IMR-90 (cell line): ENCODE measurements at regions not wholly inside any gene's neighbourhood (a gene's known extent, or its start where the extent isn't known, plus 50 kb on each side); places are given as distances from the start of the nearest gene placed in this dataset.

Source experiments
- ATAC-seq: fragments of 200-7000 bp; cut with Tn5 transposase; 2 replicates; pipeline ENCODE4 v1.9.1; 2020; ENCODE audit warnings: low read depth, mild to moderate bottlenecking, moderate library complexity
- BruUV-seq: library from RNA; stranded (reverse); fragments of 400-500 nt; replicated peaks from 2 replicates; lab custom pipeline; 2021; lab: Mats Ljungman, UMichigan
- CTCF ChIA-PET: fragments of 300-600 bp; formaldehyde crosslinking; extraction: SDS; loops from one replicate; lab custom pipeline; 2021; ENCODE audit warnings: antibody characterized with exemption; lab: Yijun Ruan, JAX
- POLR2A ChIA-PET: fragments of 300-600 bp; sonication (Branson Sonifier 250); formaldehyde crosslinking; loops from one replicate; lab custom pipeline; 2022; ENCODE audit warnings: antibody characterized with exemption; ENCODE audit not compliant: unreplicated experiment; lab: Charles Lee
- DNase-seq: peaks from one replicate; pipeline ENCODE4 v3.0.0; 2013
- H2AFZ ChIP-seq: replicated peaks from 2 replicates; pipeline ENCODE3; 2013; ENCODE audit warnings: low read length, mild to moderate bottlenecking; ENCODE audit not compliant: poor library complexity
- H2AK5ac ChIP-seq: 2 replicates; pipeline ENCODE4 v1.6.1; 2013; ENCODE audit warnings: low read depth, low read length, inconsistent platforms
- H2AK9ac ChIP-seq: replicated peaks from 2 replicates; pipeline ENCODE3; 2013; ENCODE audit warnings: mild to moderate bottlenecking, low read depth, low read length, moderate library complexity; ENCODE audit not compliant: poor library complexity
- H2BK120ac ChIP-seq: 2 replicates; pipeline ENCODE4 v1.6.1; 2013; ENCODE audit warnings: low read depth, low read length, inconsistent platforms
- H2BK15ac ChIP-seq: 3 replicates; pipeline ENCODE4 v1.6.1; 2013; ENCODE audit warnings: low read depth, low read length, inconsistent platforms
- H2BK20ac ChIP-seq: 2 replicates; pipeline ENCODE4 v1.6.1; 2013; ENCODE audit warnings: low read depth, mild to moderate bottlenecking, inconsistent platforms, low read length, moderate library complexity
- H2BK5ac ChIP-seq: 2 replicates; pipeline ENCODE4 v1.6.1; 2013; ENCODE audit warnings: mild to moderate bottlenecking, low read depth, low read length, inconsistent platforms; ENCODE audit not compliant: poor library complexity, severe bottlenecking
- H3K14ac ChIP-seq: replicated peaks from 2 replicates; pipeline ENCODE4 v1.6.1; 2013; ENCODE audit warnings: low read depth, low read length, inconsistent platforms
- H3K18ac ChIP-seq: 2 replicates; pipeline ENCODE4 v1.6.1; 2013; ENCODE audit warnings: low read depth, low read length, control low read depth
- H3K23ac ChIP-seq: 2 replicates; pipeline ENCODE4 v1.6.1; 2013; ENCODE audit warnings: low read depth, low read length, inconsistent platforms
- H3K27ac ChIP-seq: 2 replicates; pipeline ENCODE4 v1.5.1; 2013; ENCODE audit warnings: mild to moderate bottlenecking, control low read depth, low read length; ENCODE audit not compliant: insufficient read depth
- H3K27me3 ChIP-seq: 2 replicates; pipeline ENCODE4 v1.6.1; 2013; ENCODE audit warnings: low read length; ENCODE audit not compliant: control insufficient read depth, insufficient read depth
- H3K36me3 ChIP-seq: 2 replicates; pipeline ENCODE4 v1.6.1; 2013; ENCODE audit warnings: low read length, mixed read lengths; ENCODE audit not compliant: control insufficient read depth, insufficient read depth
- H3K4ac ChIP-seq: 2 replicates; pipeline ENCODE4 v1.6.1; 2013; ENCODE audit warnings: low read depth, low read length, inconsistent platforms
- H3K4me1 ChIP-seq: 2 replicates; pipeline ENCODE4 v1.6.1; 2013; ENCODE audit warnings: low read length, mixed read lengths; ENCODE audit not compliant: control insufficient read depth, insufficient read depth
- H3K4me2 ChIP-seq: 2 replicates; pipeline ENCODE4 v1.6.1; 2013; ENCODE audit warnings: low read depth, mild to moderate bottlenecking, control low read depth, low read length, moderate library complexity
- H3K4me3 ChIP-seq: 2 replicates; pipeline ENCODE4 v1.5.1; 2013; ENCODE audit warnings: low read depth, mild to moderate bottlenecking, control low read depth, low read length, moderate library complexity; ENCODE audit not compliant: insufficient read depth
- H3K56ac ChIP-seq: 2 replicates; pipeline ENCODE4 v1.6.1; 2013; ENCODE audit warnings: low read length, inconsistent platforms; ENCODE audit not compliant: insufficient read depth; ENCODE audit errors: extremely low read depth
- H3K79me1 ChIP-seq, 2 experiments: 2 replicates each; pipeline ENCODE4 v1.6.1; 2013; ENCODE audit warnings: low read length in 2 of 2, inconsistent platforms in 1 of 2, low read depth in 1 of 2
- H3K9ac ChIP-seq: 2 replicates; pipeline ENCODE4 v1.6.1; 2013; ENCODE audit warnings: low read depth, low read length, control low read depth
- H3K9me1 ChIP-seq: 2 replicates; pipeline ENCODE4 v1.6.1; 2013; ENCODE audit warnings: low read length, inconsistent platforms; ENCODE audit not compliant: insufficient read depth
- H3K9me3 ChIP-seq: 2 replicates; pipeline ENCODE4 v1.6.1; 2013; ENCODE audit warnings: low read length; ENCODE audit not compliant: control insufficient read depth, insufficient read depth
- H4K20me1 ChIP-seq: 2 replicates; pipeline ENCODE4 v1.6.1; 2013; ENCODE audit warnings: low read length, inconsistent platforms; ENCODE audit not compliant: insufficient read depth
- H4K5ac ChIP-seq: 2 replicates; pipeline ENCODE4 v1.6.1; 2013; ENCODE audit warnings: mild to moderate bottlenecking, low read depth, low read length, control low read depth
- H4K8ac ChIP-seq, 2 experiments: 2 replicates each; pipeline ENCODE4 v1.6.1; 2013; ENCODE audit warnings: low read depth in 2 of 2, low read length in 2 of 2, control low read depth in 1 of 2, inconsistent platforms in 1 of 2
- H4K91ac ChIP-seq: 2 replicates; pipeline ENCODE4 v1.6.1; 2013; ENCODE audit warnings: low read depth, low read length, inconsistent platforms; ENCODE audit not compliant: insufficient read depth
- BHLHE40 ChIP-seq: fragments of 150-350 bp; IDR thresholded peaks from 2 replicates; pipeline ENCODE4 v1.6.1; 2016; ENCODE audit warnings: mild to moderate bottlenecking, low read depth, low read length
- CEBPB ChIP-seq: IDR thresholded peaks from 2 replicates; pipeline ENCODE4 v1.6.1; 2012; ENCODE audit warnings: low read depth, low read length, improper control_type of control experiment
- FOS ChIP-seq: fragments of 150-350 bp; IDR thresholded peaks from 2 replicates; pipeline ENCODE4 v1.6.1; 2016; ENCODE audit warnings: low read depth, low read length
- MAFK ChIP-seq: IDR thresholded peaks from 2 replicates; pipeline ENCODE4 v1.6.1; 2012; ENCODE audit warnings: low read depth, low read length, improper control_type of control experiment
- MAZ ChIP-seq: IDR thresholded peaks from 2 replicates; pipeline ENCODE4 v1.6.1; 2012; ENCODE audit warnings: low read depth, mild to moderate bottlenecking, low read length, improper control_type of control experiment, moderate library complexity, borderline replicate concordance
- MXI1 ChIP-seq: IDR thresholded peaks from 2 replicates; pipeline ENCODE4 v1.6.1; 2012; ENCODE audit warnings: low read depth, mild to moderate bottlenecking, low read length, moderate library complexity, borderline replicate concordance
- POLR2A ChIP-seq: IDR thresholded peaks from 2 replicates; pipeline ENCODE4 v1.6.1; 2012; ENCODE audit warnings: mild to moderate bottlenecking, low read depth, low read length
- RFX5 ChIP-seq: IDR thresholded peaks from 2 replicates; pipeline ENCODE4 v1.8.0; 2012; ENCODE audit warnings: low read depth, mild to moderate bottlenecking, low read length, moderate library complexity
- WGBS, 2 experiments: methylation state at CpG; one replicate each; pipeline versions ENCODE4 v1.1.5 to v1.1.7; 2013; ENCODE audit warnings: missing lambda C conversion rate in 2 of 2; ENCODE audit not compliant: insufficient read length in 1 of 2; ENCODE audit errors: extremely low coverage in 2 of 2; 5-methylcytosine and 5-hydroxymethylcytosine counted together
- dilution Hi-C: fragments of 300-500 bp; cut with HindIII; formaldehyde crosslinking; loops from one replicate; pipeline ENCODE4 v1.14.3; 2018; ENCODE audit warnings: low sequenced_read_pairs; ENCODE audit not compliant: unreplicated experiment
- in situ Hi-C: fragments of 300-500 bp; cut with MboI; formaldehyde crosslinking; loops from 3 replicates; pipeline ENCODE4 v1.14.3; 2019; ENCODE audit warnings: low sequenced_read_pairs, inconsistent platforms, mixed read lengths
- intact Hi-C: fragments of 100-400 bp; cut with micrococcal nuclease; formaldehyde crosslinking; loops from 2 replicates; pipeline ENCODE4 v1.10.0; 2022
- TF ChIP-seq, protein P1 (sequence below): fragments of 150-350 bp; IDR thresholded peaks from 2 replicates; pipeline ENCODE4 v1.6.1; 2016; ENCODE audit warnings: low read depth, mild to moderate bottlenecking, low read length, moderate library complexity, borderline replicate concordance
- TF ChIP-seq, protein P2 (sequence below): fragments of 150-350 bp; IDR thresholded peaks from 2 replicates; pipeline ENCODE4 v1.6.1; 2017; ENCODE audit warnings: mild to moderate bottlenecking, antibody characterized with exemption, low read length, low read depth

DNA sequence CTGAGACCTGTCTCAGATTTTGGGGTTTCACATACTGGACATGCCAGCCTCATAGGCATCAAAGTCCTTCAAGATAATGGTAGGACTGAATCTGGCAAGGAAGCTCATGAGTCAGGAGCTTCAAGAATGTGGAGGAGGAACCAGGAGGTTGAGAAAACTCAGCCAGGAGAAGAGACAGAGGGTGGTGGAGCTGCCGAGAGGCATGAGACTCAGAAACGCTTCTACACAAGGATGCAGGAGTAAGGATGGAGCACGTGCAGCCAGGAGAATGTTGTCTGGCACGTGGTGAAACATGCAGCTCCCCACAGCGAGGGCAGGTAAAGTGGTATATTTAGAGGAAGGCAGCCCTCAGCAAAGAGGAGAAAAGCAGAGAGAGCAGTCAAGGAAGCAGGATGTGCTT lies 148.7 kb upstream of the ISX start:
- no peak overlapping the region for H3K23ac ChIP-seq
- no peaks in the 10 kb centered on the region for H3K27me3 ChIP-seq
- H3K14ac ChIP-seq, result no peak overlapping the region
- TF ChIP-seq, protein P1, sequence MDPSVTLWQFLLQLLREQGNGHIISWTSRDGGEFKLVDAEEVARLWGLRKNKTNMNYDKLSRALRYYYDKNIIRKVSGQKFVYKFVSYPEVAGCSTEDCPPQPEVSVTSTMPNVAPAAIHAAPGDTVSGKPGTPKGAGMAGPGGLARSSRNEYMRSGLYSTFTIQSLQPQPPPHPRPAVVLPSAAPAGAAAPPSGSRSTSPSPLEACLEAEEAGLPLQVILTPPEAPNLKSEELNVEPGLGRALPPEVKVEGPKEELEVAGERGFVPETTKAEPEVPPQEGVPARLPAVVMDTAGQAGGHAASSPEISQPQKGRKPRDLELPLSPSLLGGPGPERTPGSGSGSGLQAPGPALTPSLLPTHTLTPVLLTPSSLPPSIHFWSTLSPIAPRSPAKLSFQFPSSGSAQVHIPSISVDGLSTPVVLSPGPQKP, result no peak
- no peak for TF ChIP-seq MAZ
- no peak for TF ChIP-seq MXI1
- no peak for TF ChIP-seq FOS
- TF ChIP-seq RFX5, result no peak
- TF ChIP-seq CEBPB, result no peak
- TF ChIP-seq POLR2A, result no peak
- TF ChIP-seq MAFK, result no peak
- TF ChIP-seq BHLHE40, result no peak
- TF ChIP-seq, protein P2, sequence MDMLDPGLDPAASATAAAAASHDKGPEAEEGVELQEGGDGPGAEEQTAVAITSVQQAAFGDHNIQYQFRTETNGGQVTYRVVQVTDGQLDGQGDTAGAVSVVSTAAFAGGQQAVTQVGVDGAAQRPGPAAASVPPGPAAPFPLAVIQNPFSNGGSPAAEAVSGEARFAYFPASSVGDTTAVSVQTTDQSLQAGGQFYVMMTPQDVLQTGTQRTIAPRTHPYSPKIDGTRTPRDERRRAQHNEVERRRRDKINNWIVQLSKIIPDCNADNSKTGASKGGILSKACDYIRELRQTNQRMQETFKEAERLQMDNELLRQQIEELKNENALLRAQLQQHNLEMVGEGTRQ, result no peak
- dilution Hi-C loops, result no loop called here
- no peaks in the 10 kb centered on the region for H4K20me1 ChIP-seq
- no peaks in the 10 kb centered on the region for H3K79me1 ChIP-seq
- H3K4me2 ChIP-seq, result no peak overlapping the region
- no peak overlapping the region for H3K4ac ChIP-seq
- H4K5ac ChIP-seq, result no peak overlapping the region
- H3K36me3 ChIP-seq, result no peaks in the 10 kb centered on the region
- no peak overlapping the region for H3K9ac ChIP-seq
- no peak overlapping the region for H2BK15ac ChIP-seq
- no peak overlapping the region for H2AFZ ChIP-seq
- H2AK5ac ChIP-seq, result no peak overlapping the region
- no TSS peak for BruUV-seq
- H4K91ac ChIP-seq, result no peak overlapping the region
- in situ Hi-C loops, result no loop called here
- H2AK9ac ChIP-seq, result no peak overlapping the region
- no peak overlapping the region for H3K27ac ChIP-seq
- H4K8ac ChIP-seq, result no peak overlapping the region
- intact Hi-C loops, result no loop called here
- H2BK120ac ChIP-seq, result no peak overlapping the region
- no peak overlapping the region for H2BK5ac ChIP-seq
- H3K9me3 ChIP-seq, result peaks cover 33% of the 10 kb centered on the region
- H3K4me1 ChIP-seq, result no peaks in the 10 kb centered on the region
- H3K18ac ChIP-seq, result no peak overlapping the region
- ATAC-seq, result no peak
- DNase-seq, result no peak
- POLR2A ChIA-PET, result no interaction called here
- H3K56ac ChIP-seq, result no peak overlapping the region
- H3K4me3 ChIP-seq, result no peak overlapping the region
- CTCF ChIA-PET, result no interaction called here
- no peaks in the 10 kb centered on the region for H3K9me1 ChIP-seq
- no peak overlapping the region for H2BK20ac ChIP-seq
- WGBS, 2 experiments, result 50% methylated on average over 1 of the region's 5 CpGs; no CpG with 5 or more reads in 1 of the 2 experiments
